ENCODE measurements at regions not wholly inside any gene's neighbourhood (a gene's known extent, or its start where the extent isn't known, plus 50 kb on each side); places are given as distances from the start of the nearest gene placed in this dataset.

GRCh38 chr4:155616117-155616516 lies 50.5 kb upstream of the GUCY1A1 start:
- no peak for DNase-seq (ENCODE audit: low read depth in 2 of 2)

- DNase-seq (ENCODE audit: low read depth in 2 of 2): no peak
Measured at GRCh38 chr4:155615081-155615887, 51.4 kb upstream of the GUCY1A1 start.

GRCh38 chr4:155614111-155614762 lies 52.4 kb upstream of the GUCY1A1 start:
- no peak for DNase-seq (ENCODE audit: low read depth in 2 of 2)

- DNase-seq (ENCODE audit: low read depth in 2 of 2): no peak
Measured at GRCh38 chr4:155612074-155612473, 54.6 kb upstream of the GUCY1A1 start.

DNA sequence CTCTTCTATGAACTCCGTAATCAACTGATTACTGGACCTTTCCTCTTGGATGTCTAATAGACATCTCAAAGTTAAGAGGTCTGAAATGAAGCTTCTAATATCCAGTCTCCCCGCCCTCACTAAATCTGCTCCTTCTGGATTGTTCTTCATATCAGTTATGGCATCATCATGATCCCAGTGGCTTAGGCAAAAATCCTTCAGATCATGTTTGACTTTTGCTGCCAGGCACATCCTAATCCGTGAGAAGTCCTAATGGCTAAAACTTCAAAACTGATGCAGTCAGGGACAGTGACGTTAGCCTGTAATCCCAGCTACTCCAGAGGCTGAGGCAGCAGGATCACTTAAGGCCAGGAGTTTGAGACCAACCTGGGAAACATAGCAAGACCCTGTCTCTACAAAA lies 55.1 kb upstream of the GUCY1A1 start:
- no peak for DNase-seq (ENCODE audit: low read depth in 2 of 2)

- DNase-seq (ENCODE audit: low read depth in 2 of 2): no peak
Measured at GRCh38 chr4:155610143-155610542, 56.5 kb upstream of the GUCY1A1 start.

DNA sequence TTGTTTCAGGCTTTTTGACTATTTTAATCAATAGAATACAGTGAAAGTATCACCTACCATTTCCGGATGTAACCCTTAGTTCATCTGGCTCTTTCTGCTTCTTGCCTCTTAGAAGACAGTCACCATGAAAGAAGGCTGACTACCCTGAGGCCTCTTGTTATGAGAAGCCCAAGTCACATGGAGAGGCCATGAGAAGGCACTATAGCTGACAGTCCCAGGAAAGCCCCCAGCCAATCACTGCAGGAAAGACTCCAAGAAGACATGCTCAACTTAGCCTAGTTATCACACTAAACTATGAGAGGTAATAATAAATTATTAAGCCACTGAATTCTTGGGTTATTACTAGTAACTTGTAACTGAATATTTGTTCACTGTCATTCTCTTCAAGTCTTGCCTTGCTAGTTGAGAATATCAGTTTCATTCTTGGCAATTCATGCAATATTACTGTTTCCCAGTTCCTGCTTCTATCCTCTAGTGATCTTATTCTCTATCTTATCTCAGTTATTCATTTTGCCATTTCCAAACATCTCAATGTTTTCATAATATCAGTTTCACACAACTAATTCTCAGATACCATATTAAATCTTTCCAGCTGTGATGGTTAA lies 57.1 kb upstream of the GUCY1A1 start:
- no peak for DNase-seq (ENCODE audit: low read depth in 2 of 2)

- DNase-seq (ENCODE audit: low read depth in 2 of 2): no peak
Measured at GRCh38 chr4:155608225-155608885, 58.3 kb upstream of the GUCY1A1 start.

DNA sequence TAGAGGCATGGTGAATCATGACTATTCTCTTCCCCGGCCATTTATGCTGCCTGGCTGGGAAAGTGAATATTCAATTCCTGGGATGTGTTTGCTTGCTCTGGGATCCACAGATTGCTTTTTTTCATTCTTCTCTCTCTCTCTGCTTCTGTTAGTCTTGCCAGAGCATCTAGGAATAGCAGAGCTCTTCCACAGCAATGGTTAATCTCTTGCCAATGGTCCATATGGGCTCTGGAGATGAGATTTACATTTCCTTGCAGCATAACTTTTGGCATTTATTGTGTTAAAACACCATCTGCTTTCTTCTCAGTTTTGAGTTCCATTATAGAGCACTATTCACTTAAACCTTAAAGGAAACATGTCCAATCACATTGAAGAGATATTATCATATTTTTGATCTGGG lies 59.2 kb upstream of the GUCY1A1 start:
- DNase-seq (ENCODE audit: low read depth in 2 of 2): no peak

GRCh38 chr4:155604718-155605626 lies 61.7 kb upstream of the GUCY1A1 start:
- no peak for DNase-seq (ENCODE audit: low read depth in 2 of 2)

DNA sequence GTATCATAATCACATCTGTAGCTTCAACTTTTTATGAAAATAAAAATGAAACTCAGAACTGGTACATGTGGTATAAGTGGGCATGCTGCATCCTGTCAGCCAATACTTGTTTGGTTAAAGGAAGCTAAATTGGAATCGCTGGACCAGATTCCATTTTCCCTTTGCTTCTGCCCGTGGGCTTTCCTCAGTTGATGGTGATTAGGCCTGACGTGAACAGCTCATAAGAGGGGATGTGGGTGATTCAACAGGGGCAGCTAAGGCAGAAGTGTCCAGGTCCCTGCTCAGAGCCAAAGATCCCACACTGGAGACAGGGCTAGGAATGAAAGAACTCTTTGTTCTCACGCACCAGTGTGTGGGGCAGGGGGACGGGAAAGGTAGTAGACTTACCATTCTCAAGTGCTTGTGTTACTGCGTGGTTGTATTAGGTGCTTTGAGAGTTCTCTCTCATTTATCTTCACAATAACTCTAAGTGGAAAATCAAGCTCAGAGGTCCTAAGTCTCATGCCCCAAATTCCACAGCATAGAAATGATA lies 63.2 kb upstream of the GUCY1A1 start:
- no peak for DNase-seq (ENCODE audit: low read depth in 2 of 2)

GRCh38 chr4:155602351-155603140 lies 64.1 kb upstream of the GUCY1A1 start:
- no peak for DNase-seq (ENCODE audit: low read depth in 2 of 2)

DNA sequence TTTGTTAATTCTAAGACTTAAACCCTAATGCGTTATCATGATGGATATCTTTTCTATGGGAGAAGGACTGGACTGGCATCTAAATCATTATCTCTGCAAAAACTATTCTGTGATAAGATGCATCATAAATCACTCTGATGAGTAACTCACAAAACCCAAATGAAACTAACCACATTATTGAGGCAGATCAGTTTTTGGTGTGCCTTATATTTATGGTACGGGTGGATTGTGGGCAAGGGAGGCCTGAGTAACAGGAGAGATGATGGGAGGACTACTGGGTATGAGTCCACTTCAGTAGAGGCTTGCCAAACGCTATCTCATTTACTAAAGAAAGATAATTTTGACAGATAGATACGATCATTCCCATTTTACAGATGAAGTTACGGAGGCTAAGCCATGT lies 66.4 kb upstream of the GUCY1A1 start:
- no peak for DNase-seq (ENCODE audit: low read depth in 2 of 2)

DNA sequence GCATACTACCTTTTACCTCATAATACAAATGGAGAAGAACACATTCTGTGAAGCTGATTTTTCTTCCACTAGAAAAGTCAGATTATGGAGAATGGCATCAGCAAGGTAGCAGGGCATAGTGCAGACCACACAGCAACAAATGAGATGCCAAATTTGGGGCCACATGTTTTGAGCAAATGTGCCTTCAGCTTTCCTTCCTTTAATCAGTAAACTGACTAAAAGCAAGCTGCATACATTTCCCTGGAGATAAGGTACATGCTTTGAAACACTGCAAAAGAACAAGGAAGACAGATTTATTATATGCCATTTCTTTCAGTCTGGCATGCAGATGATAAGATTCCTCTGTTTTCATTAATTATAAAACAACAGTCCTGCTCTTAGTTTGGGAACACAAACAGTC lies 67.1 kb upstream of the GUCY1A1 start:
- no peak for DNase-seq (ENCODE audit: low read depth in 2 of 2)

GRCh38 chr4:155599085-155599484 lies 67.6 kb upstream of the GUCY1A1 start:
- DNase-seq (ENCODE audit: low read depth in 2 of 2): no peak

DNA sequence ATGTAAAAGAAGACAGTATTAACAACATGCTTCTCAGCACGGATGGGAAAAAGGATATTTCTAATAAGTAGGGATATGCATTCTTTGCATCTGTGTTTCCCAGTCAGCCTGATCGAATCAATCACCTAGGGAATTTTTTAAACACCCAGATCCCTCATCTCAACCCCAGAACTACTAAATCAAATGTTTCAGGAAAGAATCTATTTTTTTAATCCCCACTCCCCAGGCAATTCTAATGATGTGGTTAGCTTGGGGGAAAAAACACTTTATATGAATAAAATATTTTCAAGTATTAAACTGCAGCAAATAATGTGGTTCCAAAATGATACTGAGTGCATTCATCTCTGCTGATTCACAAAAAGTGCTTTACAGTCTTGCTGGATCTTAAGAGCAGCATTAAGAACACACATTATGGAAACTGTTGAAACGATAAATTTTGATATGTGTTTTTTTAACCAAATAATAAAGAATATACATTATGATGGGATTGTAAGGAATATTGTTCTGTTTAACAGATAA lies 68.7 kb upstream of the GUCY1A1 start:
- no peak for DNase-seq (ENCODE audit: low read depth in 2 of 2)

DNA sequence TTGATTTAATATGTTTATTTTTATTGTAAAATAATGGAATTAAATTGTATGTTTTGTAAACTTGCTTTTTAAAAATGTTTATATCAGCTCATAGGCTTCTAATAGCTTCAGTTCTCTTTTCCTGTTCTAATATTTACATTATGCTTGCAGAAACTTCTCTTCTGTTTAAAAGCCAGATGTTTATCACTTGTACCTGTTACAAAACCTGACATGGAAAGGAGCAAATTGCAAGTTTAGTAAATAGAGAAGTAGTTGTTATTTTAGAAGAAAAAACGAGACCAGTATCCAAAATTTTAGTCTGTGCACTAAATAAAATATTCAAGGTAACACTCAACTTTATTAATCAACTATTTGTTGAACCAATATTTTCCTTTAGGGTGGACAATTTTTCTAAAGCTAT lies 69.4 kb upstream of the GUCY1A1 start:
- DNase-seq (ENCODE audit: low read depth in 2 of 2): no peak

DNA sequence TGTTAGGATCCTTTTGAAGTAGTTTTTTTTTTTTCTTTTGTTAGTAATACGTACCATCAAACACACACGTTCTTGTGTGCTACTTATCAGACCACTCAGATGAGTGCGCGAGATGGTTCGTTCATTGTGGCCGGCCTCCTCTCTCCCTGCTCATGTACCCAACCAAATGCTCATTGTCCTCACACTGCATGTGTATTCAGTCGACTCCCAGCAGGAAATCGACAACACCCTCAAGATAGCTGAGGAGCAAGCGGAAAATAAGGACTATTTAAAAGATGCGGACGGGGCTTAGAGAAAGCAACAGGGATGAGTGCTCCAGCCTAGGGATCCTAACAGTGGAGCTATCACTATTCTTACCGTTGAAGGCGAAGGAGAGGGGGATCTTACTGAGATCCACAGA lies 72.9 kb upstream of the GUCY1A1 start:
- DNase-seq (ENCODE audit: low read depth in 2 of 2): no peak

- DNase-seq (ENCODE audit: low read depth in 2 of 2): no peak
Measured at GRCh38 chr4:155592938-155593297, 73.7 kb upstream of the GUCY1A1 start.
